Neural progenitor cell (in vitro differentiated cells): ENCODE measurements at regions not wholly inside any gene's neighbourhood (a gene's known extent, or its start where the extent isn't known, plus 50 kb on each side); places are given as distances from the start of the nearest gene placed in this dataset.

Source experiments
- CTCF ChIP-seq: fragments of 200-600 bp; sonication (generic); IDR thresholded peaks from 2 replicates; pipeline ENCODE4 v1.5.1; 2017; ENCODE audit warnings: antibody characterized with exemption, mild to moderate bottlenecking
- EZH2 ChIP-seq: fragments of 200-600 bp; sonication (generic); IDR thresholded peaks from 2 replicates; pipeline ENCODE4 v1.6.1; 2017; ENCODE audit warnings: antibody characterized with exemption, mild to moderate bottlenecking, moderate library complexity
- EZH2phosphoT487 ChIP-seq: fragments of 200-600 bp; sonication (generic); IDR thresholded peaks from 2 replicates; pipeline ENCODE4 v1.6.1; 2017; ENCODE audit warnings: antibody characterized with exemption

GRCh38 chr1:239218301-239218700 is 168.1 kb upstream of the CHRM3 start:
- no peak for TF ChIP-seq CTCF
- no peak for TF ChIP-seq EZH2
- no peak for TF ChIP-seq EZH2phosphoT487
